Left kidney (tissue), 1 donor: ENCODE measurements at regions not wholly inside any gene's neighbourhood (a gene's known extent, or its start where the extent isn't known, plus 50 kb on each side); places are given as distances from the start of the nearest gene placed in this dataset.

Source experiments
- DNase-seq: peaks from one replicate; pipeline ENCODE4 v3.0.0-alpha.2; 2013

DNA sequence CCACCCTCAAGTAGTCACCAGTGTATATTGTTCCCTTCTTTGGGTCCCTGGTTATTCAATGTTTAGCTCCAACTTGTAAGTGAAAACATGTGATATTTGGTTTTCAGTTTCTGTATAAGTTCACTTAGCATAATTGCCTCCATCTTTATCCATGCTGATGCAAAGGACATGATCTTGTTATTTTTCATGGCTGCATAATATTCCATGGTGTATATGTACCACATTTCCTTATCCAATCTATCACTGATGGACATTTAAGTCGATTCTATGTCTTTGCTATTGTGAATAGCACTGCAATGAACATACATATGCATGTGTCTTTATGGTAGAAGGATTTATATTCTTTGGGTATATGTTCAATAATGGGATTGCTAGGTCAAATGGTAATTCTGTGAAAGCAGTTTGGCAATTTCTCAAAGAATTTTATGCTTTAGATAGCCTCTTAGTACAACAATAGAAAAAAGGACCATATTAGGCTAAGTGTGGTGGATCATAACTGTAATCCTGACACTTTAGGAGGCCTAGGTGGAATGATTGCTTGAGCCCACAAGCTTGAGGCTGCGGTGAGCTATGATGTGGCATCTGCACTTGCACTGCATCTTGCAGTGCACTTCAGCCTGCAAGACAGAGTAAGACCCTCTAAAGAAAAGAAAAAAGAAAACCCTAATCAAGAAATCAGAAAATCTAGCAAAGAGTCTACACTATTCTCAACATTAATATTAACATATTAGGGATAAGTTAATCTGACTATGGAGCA, 468.5 kb upstream of the FAT3 start:
- no peak for DNase-seq

DNA sequence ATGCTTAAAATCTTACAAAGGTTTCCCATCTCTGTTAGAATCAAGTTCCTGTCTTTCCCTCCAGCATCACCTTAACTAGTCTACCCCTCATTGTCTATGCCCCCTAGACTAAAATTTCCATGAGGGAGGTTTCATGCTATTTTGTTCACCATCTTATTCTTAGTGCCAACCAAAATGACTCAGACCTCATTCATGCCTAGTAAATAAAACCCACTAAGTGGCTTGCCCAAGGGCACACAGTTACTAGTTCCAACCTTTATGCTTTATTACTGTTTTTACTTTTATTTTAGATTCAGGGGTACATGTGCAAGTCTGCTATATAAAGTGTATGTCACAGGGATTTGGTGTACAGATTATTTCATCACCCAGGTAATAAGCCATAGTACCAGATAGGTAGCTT, 469.1 kb upstream of the FAT3 start:
- no peak for DNase-seq

DNA sequence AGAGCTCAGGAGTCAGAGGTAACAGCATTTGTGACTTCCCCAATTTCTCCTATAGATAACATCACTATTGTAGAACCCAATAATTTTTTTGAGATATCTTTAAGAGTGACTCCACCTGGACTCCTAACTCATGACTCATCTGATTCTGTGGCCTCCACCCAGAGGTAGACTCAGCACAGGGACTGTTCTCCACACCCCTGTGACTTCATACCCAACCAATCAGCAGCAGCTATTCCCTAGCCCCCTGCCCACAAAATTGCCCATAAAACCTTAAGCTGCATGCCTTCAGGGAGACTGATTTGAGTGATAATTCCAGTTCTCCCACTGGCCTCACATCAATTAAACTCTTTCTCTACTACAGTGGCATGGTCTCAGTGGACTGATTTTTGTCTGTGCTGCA, 475.4 kb upstream of the FAT3 start:
- DNase-seq: no peak

DNA sequence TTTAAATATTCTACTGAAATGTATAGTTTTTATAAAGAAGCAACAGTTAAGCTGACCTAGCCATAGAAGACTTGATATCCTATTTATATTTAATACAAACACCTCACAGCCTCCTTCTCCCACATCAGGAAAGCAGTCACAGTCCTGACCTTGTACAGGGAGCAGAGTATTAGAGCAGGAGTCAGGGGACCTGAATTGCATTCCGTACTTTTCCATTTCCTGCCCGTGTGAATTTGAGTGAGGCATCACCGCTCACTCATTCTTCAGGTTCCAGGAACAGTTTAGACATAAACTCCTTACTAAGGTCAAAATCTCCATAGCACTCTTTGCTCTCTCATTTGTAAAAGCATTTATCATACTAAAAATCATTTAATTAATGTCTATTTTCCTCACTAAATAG, 482.5 kb upstream of the FAT3 start:
- no peak for DNase-seq

DNA sequence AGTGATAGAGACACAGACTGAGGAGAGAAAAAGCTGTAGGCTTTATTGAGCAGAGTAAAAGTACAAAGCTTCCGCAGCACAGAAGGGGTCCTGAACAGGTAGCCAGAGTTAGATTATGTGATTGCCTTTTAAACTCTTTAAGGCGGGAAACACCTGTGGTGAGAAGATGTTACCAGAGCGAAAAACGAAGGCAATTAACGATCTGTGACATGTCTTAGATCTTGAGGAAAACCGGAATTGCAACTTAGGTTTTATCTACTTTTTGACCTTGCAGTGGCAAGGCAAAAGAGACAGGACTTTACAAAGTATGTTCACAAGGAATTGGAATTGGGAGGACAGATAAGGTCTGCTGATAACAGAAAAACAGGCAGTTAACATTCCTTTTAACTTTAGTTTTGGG, 493.6 kb upstream of the FAT3 start:
- no peak for DNase-seq

DNA sequence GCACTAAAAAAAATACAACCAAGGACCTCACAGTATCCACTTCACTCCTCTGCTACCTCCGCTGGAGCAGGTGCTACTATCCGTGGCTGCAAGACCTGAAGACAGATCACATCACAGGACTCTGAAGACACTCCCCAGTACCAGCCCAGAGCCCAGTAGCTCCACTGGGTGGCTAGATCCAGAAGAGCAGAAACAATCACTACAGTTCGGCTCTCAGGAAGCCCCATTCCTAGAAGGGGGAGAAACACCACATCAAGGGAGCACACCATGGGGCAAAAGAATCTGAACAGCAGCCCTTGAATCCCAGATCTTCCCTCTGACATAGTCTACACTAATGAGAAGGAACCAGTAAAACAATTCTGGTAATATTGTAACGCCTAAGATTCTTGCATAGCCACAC, 494.0 kb upstream of the FAT3 start:
- DNase-seq: no peak

DNA sequence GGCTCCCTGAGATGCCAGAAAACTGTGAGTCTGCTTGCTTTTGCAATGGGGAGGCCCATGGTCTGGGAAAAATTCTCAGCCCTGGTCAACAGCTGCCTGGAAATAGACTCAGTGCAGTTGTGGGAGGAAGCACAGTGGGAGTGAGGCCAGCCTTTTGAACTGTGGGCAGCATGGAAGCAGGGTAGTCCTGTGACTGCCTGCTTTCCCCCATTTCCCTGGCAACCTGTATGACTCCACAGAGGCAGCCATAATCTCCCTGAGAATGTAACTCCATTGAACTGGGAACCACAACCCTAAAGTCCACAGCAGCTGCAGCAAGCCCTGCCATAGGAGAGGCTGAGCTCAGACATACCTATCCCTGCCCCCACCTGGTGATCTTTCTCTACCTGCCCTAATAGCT, 494.6 kb upstream of the FAT3 start:
- no peak for DNase-seq

DNA sequence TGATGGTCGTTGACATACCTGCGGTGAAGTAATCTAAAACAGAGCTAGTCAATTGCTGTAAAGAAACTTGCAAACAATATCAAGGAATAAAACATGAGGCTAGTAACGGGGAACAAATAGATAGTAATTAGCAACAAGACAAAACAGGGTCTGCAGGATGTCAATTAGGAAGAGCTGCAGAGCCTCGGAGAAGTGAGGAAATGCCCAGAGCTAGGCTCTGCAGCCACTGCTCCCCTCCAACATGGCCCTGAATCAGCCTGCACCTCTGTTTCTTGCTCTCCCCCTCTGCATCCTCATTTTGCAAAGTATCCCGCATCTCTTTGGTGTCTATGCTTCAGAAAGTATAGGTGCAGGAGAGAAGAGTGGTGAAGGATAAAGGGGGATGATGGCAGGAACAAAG, 507.4 kb upstream of the FAT3 start:
- no peak for DNase-seq

DNA sequence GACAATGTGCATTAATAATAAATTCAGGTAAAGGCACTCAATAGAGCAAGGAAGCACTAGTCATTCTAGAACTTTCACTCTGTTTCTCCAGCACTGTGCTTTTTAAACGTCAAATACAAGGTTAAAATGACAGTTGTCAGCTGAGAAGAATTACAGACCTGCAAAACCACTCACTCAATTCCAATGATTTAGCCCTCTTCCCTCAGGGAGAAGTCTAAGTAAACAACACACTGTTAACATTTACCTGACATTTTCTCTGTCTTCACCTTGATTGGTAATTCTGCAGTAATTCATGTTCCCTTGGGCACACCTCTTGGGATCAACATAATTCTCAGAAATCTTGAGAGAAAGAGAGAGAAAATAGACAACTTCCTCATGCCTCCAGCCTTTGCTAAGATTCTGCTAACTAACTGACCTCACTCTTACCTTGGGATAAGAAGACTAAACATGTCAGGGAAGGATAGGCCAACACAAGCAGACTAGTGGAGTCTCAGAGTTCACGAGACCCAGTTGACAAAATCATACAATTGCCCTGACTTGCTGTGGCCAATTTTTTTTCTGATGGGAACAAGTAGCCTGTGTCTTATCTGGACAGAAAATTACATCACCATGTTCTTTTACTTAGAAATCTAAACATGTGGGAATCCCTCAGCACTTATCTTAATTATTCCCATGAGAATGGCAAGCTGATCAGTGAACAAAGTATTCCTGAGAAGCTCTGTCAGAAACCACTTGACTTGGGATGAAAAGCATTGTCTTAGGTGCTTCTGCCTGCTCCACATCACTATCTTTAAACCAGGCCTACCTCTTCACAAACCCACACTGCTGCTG, 516.8 kb upstream of the FAT3 start:
- no peak for DNase-seq

DNA sequence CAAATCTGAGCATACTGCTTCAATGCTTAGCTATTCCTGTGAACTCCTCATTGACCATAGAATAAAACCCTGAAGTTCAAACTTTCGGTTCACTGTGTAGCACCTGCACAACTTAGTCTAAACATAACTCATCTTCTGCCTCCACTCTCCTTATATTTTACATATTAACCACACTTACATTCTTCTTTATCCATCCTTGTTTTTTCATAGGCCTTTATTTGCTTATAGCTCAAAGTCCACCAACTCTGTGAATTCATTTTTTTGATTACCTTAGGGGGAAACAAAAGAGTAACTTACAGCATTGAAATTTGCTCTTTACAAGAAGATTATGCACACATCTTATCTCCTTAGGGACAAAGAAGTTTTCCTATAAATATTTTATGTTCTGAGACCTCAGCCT, 521.6 kb upstream of the FAT3 start:
- no peak for DNase-seq

DNA sequence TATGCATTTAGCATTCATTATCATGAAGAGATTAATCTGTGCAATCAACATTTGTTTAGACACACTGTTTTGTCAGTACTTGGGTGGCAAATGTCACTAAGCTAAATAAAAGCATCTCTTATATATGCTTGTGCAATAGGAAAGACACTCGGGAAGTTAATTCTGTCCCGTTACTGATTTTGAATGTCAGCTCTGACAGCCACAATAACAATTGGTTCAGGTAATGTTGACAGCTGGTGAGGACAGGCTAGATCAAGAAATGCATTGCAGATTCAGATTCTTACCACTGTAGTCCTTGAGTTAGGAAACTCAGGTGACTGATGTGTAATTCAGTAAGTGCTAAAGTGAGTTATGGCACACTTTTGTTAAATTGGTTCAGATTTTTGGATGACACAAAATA, 523.8 kb upstream of the FAT3 start:
- DNase-seq: no peak

DNA sequence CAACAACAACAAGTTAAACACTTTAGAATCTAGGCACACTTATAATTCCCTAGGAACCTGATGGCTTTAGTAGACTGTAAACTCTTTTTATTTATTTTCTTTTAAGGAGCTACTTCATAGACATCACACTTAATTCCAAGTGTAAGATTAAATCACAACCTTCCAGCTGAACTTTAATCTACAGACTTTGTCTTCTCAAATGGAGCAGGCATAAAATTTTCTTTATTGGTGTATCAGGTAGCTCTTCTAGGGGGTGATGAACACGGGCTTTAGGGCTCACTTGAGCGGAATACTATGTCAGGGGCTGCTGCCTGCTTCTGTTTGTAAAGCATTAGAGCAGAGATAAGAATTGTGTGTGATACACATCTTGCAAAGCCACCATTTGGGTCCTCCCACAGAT, 525.8 kb upstream of the FAT3 start:
- DNase-seq: no peak

DNA sequence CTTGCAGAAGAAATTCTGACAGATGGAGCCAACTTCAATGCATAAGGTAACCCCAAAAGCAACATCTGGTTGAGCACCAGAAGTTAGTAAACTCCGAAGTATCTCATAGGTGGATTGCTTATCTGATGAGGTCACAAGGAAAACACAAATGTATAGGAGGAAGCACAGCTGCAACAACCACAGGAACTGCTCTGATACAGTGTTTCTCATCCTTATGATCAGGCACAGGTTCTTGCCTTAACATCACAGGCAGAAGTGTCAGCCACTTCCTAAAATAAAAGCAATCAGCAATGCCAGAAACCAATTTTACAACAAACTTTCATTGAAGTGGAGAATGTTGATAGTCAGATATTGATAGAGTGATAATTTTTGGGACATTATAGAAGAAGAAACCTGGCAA, 530.3 kb upstream of the FAT3 start:
- no peak for DNase-seq

DNA sequence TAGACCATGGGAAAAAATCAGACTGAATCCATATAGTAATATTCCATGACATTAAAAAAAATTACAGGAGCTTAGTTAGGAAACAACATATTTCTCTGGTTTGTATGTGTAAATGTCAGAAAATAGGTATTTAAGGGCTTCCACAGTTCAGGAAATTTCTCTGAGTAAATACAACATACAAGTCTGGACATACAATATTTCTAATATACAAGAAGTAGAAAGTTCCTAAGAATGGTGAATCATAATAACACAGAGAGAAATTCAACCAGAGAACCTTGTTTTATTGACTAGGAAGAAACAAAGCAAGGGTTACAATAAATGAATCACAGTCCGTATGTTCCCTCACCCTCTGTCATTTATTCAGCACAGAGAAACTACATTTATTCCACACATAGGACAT, 532.7 kb upstream of the FAT3 start:
- no peak for DNase-seq

DNA sequence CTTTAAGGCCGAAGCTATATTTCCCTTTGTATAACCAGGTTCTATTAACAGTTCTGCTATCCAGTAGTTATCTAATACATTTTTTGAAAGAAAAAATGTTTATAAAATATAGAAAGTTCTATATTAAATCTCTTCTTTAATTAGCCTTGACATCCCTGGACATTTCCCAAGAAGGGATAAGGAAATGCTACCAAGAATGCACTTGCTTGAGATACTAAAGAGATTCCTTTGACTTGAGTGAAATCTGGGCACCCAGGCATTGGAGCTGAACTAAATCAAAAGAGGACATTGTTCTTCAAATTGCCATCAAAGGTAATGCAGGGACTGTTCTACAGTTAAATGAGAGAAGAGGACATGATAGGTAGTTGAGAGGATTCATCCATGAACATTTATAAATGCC, 535.9 kb upstream of the FAT3 start:
- DNase-seq: no peak

DNA sequence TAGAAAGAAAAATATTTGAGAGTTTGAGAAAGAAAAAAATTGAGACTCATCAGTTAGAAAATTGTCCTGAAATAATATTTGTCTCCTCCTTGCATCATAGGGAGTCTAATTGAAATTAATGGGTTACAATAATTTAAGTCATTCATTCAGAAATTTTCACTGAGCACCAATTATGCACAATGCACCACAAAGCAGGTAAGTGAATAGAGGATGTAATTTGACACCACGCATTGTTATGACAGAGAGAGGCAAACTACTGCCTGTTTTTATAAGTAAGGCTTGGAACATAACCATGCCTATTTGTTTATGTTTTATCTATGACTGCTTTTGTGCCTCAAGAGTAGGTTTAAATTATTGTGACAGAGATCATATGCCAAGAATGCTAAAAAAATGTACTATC, 537.9 kb upstream of the FAT3 start:
- DNase-seq: no peak

DNA sequence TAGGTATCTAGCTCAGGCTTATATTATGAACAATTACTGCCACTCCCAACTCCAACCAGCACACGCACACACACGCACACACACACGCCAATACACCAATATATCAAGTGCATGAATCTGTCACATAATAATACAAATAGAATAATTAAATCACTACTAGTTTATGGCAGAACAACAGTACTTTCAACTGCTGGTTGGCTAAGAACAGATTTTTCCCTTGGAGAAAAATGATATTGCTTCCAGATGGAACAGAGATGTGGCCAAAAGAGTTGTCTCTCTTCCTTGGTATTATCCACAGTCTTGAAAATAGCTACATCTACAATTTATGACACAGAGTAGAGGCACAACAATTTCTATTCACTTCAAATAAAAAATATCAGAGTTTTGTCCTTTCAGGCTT, 538.3 kb upstream of the FAT3 start:
- no peak for DNase-seq

DNA sequence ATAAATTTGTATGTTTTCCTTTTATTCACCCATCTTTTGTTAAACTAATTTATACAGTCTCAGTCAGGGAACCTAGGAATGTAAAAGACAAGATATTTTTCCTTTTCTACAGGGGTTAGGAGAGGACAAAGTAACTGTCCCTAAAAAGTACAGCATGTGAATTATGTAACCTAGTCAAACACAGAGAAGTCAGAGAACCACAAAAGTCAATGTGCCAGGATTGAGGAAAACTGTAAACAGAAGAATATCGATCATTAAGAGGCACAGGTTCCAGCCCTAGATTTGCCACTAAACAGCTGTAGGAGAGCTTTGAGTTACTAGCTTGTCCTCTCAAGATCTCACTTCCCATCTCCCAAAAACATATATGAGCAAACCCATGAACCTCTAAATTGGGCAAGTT, 550.9 kb upstream of the FAT3 start:
- no peak for DNase-seq

DNA sequence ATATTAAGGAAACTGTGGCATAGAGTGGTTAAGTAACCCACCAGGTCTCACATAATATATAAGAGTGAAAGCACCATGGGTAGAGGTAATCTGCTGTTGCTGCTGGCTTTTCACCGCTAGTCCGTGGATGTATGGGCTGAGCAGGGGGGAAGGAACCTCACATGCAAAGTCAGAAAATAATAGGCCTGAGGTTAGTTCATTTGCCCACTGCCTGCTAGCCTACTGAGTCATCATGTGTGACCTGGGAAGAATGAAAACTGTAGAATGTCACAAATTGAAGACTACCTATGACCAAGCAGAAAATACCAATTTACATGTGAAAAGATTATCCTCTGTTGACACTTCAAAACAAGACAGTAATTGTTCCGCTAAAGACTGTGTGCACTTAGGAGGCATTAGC, 560.1 kb upstream of the FAT3 start:
- DNase-seq: no peak

DNA sequence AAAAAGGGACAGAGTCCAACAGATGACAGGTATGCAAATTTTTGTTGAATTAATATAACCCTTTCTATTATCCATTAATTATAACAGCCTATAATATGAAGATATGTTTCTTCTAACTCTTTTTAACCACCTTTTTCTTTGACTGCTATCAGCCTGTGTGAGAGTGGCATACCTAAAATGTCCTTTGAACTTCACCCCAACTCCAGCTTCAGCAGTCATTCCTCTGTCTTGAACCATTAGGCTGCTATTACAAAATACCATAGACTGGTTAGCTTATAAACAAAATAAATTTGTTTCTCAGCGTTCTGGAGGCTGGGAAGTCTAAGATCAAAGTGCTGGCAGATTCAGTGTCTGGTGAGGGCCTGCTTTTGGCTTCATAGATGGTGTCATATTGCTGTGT, 564.6 kb upstream of the FAT3 start:
- DNase-seq: no peak

DNA sequence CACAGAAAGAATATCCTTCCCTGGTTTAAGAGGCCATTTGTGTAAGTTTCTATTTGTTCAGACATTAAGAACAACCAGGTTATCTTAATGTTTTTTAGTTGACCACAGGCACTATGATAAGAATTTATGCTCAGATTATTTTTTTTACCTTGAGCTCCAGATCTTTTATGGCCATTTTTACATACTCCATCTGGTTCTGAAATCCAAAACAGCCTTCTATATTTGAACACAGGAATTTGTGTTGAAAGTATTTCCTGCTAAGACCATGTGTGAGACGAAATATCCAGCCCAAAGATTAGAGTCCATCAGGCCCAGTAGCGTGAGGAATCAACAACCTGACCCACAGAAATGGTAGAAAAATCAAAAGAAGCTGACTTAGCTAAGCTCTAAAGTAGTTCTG, 569.9 kb upstream of the FAT3 start:
- peak; percentile 11 for DNase-seq

DNA sequence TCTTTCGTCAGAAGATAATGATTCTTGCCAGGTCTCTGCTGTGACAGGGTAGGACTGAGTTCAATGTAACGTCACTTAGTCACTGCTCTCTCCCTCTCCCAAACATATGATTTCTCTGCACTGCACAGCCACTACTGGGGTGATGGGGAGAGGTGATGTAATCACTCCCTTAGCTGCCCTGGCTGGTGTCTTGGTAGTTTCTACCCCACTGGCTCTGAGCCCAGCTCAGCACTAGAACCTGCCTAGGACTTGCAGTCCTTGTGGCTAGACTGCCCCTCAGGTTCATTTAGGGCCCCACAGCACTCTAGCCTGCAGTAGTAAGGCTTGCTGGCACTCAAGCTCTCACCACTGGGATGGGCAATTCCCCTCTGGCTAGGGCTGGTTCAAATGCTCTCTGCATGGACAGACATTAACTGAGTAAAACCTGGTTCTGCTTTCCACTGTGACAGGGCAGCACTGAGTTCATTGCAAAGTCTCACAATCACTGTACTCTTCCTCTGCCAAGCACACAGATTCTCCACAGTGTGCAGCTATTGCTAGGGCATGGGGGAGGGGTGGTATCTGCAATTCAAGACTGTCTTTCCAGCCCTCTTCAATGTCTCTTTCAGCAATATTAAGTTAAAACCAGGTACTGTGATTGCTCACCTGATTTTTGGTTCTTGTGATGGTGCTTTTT, 571.4 kb upstream of the FAT3 start:
- DNase-seq: no peak

DNA sequence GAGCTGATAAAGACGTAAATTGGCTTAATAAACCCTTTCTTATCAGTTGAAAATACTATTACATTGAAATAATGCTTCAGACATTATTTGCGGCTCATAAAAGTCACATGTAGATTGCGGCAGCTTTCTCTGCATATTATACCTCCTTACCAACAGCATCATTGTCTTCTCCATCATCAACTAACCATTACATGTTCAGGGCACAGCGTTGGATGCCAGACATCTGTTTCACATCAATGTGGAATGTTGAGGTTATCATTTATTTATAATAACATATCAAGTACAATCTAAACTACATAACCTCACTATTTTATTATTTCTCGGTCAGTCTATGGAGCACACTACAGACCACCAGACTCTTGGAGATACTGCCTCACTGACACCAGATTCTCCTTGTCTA, 573.8 kb upstream of the FAT3 start:
- no peak for DNase-seq
